HG03139 (cell line): ENCODE measurements at regions not wholly inside any gene's neighbourhood (a gene's known extent, or its start where the extent isn't known, plus 50 kb on each side); places are given as distances from the start of the nearest gene placed in this dataset.
"Not testable (repeated sequence)": the region's sequence is repeated elsewhere in the genome, so short reads cannot be mapped to it uniquely, and the experiment has no call there.

Experiments used
- ATAC-seq: cut with Tn5 transposase; IDR thresholded peaks from one replicate; pipeline ENCODE4 v1.9.1; 2021; ENCODE audit not compliant: unreplicated experiment

DNA sequence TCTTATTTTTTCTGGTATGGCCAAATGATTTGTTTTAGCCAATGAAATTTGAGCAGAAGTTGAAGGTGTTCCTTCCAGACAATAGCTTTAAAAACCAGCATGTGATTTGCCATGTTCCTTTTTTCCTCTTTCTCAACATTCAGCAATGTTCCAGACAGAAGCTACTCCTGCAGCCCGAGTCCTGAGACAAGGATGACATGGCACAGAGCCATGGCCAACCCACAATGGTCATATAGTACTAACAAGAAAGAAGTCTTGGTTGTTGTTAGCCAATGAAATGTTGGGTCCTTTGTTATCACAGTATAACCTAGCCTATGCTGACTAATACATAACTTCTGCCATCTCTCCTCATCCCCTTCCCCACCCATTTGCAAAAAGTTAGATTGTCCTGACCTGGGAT is 211.1 kb upstream of the STT3B start:
- ATAC-seq = no peak

DNA sequence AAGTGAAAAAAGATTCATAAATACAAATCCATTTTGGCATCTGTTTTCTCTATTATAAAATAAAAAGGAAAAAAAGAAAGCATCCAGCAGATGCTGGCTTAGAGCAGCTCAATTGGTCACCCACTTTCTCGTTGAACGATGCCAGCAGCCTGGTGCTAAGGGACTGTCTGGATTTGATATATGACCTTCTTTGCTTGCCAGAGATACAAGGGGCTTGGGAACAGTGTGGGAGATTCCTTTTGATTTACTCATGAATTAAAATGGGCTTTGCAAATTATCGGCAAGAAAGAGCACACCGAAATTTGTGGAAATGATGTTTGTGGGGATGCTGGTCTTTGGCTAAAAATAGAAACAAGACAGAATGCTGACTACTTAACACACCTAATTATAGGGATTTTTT is 210.3 kb upstream of the STT3B start:
- ATAC-seq = no peak

DNA sequence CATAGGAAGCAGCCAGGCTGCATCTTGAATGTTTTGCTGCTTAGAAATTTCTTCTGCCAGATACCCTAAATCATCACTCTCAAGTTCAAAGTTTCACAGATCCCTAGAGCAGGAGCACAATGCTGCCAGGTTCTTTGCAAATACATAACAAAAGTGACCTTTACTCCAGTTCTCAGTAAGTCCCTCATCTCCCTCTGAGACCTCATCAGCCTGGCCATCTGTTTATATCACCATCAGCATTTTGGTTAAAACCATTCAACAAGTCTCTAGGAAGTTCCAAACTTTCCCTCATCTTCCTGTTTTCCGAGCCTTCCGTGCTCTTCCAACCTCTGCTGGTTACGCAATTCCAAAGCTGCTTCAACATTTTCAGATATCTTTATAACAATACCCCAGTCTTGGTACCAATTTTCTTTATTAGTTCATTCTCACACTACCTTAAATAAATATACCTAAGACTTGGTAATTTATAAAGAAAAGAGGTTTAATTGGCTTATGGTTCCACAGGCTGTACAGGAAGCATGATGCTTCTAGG is 204.8 kb upstream of the STT3B start:
- ATAC-seq = not testable (repeated sequence)

DNA sequence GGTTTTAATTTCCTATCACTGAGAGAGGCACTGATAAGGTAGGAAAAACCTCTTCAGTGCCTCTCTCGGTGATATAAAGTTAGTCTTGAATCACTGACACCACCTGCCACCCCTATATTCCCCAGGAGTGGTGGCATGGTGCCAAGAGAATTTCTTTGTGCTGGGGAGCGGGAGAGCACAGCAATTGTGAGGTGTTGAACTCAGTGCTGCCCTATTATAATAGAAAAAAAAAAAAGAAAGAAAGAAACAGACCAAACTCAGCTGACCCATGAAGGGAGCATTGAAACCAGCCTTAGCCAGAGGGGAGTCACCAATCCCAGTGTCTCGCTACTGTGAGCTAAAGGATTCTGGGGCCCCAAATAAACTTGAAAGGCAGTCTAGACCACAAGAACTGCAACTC is 201.4 kb upstream of the STT3B start:
- no peak for ATAC-seq

DNA sequence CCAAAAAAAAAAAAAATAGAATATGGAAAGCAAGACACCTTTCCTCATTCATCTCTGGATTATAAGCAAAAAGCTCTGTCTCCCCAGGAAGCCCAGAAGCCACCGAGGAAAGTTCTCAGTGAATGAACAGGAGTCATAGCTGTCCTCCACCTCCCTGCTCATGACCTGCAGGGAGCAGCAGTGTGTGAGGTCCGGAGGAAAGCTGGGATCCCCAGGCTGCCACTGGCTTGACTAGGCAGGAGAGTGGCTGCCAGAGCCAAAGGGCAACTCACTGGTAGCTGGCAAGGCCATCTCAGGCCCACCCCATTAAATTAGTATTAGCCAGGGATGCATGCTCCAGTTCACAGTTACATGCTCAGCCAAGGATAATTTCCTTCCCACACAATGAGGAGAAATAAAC is 191.6 kb upstream of the STT3B start:
- no peak for ATAC-seq

DNA sequence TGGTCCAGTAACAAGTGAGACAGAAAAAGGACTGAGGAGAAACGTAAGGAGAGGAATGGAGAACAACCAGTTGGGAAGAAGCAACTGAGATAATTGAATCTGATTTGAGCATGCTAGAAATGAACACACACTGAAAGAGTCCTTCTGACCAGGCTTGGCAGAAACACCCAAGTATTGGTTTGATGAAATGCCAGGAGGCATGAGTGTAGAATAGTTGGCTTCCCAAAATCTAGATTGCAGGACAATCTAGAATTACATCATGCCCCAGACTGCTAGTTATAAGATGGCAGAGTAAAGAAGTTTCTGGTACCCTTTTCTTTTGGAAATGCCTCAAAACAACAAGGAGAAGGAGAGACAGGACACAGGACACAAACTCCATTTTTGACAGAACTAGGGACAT is 189.7 kb upstream of the STT3B start:
- ATAC-seq = no peak

DNA sequence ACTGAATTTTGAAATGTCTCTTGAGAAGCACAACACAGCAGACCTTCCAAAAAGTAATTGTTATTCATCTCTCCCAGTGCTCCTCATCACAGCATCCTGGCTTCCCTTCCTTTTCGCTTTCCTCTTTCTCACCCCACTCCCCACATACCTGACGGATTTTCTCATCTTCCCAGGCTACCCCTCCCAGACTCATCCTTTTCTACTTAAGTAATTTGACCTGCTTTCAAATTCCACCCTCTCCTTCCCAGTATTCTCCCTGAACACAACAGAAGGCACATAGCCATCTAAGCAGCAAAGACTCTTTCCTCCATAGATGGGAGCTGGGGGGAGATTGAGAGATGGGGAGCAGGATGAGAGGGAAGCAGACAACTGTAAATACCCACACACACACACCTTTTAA is 187.1 kb upstream of the STT3B start:
- no peak for ATAC-seq

DNA sequence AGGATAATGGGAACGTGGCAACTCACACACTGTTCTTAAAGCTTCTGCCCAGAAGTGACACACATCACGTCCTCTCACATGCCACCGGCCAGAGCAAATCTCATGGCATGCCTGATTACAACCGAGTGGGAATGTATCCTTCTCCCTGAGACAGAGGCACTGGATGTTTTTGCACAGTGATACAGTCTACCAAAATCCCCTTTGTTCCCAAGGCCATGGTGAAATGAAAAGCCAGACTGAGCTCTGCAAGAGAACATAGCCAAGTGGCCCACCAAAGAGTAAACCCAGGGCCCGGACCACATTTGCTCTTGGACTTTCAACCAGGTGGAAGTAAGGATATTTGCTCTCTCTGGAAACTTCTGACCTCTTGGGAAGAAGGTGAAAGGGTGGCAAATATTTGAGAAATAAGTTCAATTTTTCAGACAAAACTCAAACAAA is 186.2 kb upstream of the STT3B start:
- no peak for ATAC-seq

DNA sequence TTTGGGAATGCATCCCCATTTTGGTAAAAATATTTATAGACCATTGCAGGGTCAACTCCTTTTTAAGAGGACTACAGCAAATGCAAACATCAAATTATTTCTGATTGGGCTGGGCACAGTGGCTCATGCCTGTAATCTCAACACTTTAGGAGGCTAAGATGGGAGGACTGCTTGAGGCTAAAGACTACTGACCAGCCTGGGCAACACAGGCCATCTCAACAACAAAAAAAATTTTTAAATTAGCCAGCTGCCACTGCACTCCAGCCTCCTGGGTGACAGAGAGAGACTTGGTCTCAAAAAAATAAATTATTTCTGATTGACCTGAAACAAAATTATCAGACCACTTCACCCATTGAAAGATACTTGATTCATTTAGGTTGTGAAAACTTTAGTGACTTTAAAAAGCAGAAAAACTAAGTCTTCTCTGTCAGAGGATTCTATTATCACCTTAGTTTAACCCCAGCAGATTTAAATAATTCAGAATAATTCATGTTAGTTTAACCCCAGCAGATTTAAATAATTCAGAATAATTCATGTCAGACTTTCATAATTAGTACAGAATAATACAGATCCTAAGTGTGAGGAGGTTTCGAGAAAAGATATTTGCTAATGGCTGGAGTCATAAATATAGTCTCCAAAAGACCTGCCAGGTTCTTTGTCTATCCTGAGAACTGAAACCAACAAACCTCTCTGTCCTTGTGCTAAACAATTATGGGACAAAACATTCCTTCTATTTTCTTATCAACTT is 183.6 kb upstream of the STT3B start:
- ATAC-seq = no peak

DNA sequence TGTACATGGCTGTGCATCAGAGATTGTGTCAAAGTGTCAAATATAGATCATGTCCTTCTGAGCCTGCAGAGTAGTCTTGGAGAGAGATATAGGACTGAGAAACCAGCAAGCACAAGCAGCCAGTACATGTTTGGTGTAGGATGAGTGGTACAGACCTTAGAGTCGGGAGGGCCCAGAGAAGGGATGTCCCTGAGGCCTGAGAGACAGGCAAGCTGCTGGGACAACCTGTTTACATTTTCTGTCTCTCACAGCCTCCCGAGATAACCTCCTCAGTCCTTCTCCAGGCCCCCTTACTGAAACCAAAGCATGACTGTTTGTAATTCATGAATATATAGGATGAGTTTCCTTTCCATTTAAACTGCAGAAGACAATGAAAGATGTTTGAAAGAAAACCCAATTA is 182.4 kb upstream of the STT3B start:
- no peak for ATAC-seq

DNA sequence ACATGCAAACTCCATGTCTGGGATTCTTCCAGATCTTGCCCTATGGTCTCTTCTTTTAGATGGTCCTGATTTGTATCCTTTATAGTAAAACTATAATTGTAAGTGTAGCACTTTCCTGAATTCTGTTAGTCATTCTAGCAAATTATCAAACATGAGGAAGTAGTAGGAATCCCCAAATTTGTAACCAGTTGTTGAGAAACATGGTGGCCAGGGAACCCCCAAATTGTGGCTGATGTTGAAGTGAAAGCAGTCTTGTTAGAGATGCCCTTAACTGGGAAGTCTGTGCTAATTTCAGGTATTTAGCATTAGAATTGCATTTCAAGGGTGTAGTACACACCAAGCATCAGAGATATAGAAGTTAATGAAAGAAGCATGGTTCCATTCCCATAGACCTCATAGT is 180.4 kb upstream of the STT3B start:
- no peak for ATAC-seq

DNA sequence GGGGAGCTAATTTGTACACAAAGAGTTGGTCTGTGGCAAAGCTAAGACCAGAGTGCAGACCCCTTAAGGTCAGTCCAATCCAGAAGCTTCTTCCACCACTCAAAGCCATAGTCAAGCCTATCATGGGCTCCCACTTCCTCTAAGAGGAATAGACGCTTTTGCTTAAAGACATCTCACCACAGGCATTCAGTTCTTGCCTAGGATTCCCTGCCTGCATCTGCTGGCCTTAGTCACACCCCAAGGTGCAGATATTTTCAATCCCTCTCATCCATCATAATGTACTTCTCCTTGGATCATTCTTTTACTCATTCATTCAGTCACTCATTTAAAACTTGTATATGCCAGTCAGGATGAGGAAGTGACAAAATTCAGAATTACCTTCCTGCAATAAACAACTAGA is 179.6 kb upstream of the STT3B start:
- ATAC-seq = no peak

DNA sequence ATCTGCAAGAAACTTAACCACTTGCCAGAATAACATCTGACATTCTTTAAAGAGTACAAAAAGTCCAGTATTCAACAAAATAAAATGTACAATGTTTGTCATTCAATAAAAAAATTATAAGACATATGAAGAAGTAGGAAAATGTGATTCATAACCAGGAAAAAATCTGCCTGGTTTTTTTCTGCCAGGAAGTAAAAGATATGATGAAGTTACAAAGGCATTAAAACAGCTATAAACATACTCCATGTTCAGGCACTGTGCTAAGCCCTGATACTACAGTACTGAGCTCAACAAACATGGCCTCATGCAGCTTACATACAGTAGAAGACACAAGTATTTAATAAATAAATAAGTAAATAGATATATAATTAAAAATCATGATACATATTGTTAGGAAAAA is 178.4 kb upstream of the STT3B start:
- no peak for ATAC-seq

DNA sequence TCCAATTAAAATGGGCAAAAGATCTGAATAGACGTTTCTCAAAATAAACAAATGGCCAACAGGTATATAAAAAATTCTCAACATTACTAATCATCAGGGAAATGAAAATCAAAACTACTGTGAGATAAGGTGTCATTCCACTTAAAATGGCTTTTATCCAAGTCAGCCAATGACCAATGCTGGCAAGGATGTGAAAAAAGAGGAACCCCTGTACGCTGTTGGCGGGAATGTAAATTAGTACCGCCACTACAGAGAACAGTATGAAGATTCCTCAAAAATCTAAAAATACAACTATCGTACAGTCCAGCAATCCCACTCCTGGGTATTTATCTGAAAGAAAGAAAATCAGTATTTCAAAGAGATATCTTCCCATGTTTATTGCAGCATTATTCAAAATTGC is 176.9 kb upstream of the STT3B start:
- ATAC-seq = no peak

DNA sequence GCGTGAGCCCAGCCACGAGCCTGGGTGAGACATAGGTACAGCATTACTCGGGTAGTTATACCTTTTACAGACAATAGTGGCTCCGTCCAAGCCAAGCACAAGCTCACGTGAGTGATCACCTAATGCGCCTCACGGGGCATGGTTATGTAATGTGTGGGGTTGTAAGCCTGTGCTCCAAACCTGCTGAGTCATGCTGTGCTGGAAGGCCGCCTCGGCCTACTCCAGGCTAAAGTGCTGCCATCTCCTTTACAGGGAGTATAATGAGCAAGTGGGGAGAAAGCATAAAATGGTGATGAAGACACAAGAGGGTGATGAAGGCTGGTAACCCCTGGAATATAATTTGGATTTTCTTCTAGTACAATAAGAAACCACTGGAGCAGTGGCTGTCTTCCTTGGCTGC is 175.8 kb upstream of the STT3B start:
- ATAC-seq = no peak

DNA sequence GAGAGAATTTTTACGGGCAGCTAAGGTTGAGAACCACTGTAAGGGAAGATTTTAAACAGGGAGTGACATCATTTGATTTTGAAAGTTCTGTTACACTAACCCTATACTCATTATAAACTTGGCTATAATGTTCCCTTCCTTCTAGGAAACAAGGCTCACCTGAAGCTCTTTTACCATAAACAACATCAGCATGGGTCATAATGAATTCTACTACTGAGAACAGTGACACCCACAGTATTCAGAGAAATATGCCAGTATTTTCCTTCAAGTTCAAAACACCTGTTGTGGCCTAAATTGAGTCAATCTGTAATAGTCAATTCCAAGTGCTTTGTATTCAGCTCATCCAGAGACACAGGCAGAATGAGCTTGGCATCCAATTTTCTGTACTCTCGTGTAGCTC is 175.3 kb upstream of the STT3B start:
- ATAC-seq = no peak

DNA sequence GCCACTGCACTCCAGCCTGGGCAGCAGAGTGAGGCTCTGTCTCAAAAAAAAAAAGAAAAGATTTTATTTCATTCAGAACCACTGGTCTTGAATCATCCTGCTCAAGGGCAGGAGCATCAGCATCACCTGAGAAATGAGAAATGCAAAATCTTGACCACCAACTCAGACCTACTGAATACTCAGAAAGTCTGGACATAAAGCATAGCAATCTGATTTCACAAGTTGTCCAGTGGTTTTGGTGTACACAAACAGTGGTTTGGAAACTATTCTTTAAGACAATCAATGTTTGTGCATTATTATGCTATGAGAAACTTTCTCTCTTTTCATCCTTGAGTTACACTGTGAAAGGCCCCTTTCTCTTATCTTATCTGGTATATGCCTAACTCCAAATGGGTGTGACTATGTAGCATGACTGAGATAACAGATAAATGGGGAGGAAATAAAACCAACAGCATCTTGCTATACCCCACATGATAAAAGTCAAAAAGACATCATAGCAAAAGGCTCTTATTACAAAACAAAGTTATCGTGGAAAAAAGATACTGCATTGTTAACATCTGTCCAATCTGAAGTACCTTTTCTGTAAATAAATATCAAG is 174.2 kb upstream of the STT3B start:
- ATAC-seq = no peak

DNA sequence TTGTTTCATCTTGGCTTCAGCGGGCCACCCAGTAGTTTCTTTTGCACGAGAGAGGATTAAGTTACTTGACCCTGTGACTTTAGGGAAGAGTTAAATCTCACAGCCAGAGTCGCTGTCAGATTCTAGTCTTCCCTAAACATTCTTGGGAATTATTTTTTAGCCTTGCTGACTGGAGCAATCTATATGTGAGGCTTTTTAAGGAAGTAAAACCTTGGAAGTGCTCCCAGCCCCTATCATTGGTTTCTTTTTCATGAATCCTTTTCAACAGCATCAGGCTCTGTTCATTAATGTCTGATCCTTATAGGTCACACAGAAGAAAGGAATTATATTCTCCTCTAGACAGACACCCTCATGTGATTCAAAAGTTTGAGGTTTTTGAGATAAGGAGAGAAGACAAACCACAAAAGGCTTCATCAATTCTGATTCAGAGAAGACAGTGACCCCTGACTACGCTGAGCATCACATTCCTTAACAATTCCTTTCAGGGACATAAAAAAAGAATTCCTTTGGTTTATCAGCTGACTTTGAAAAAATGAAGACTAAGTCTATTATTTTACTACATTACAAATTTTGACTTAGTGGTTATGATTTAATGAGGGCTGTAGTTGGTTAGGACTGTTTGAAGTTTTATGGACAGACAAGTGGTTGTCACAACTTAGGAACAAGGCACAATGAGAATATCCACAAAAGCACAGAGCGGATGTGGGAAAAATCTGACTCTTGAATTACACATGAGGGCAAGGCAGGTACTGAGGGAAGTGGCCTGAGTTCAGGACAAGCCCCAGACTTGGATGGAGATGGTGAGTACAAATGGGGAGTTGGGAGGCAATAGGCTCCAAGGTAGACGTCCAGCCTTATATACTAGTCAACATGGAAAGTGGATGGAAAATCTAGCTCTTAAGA is 171.1 kb upstream of the STT3B start:
- no peak for ATAC-seq

DNA sequence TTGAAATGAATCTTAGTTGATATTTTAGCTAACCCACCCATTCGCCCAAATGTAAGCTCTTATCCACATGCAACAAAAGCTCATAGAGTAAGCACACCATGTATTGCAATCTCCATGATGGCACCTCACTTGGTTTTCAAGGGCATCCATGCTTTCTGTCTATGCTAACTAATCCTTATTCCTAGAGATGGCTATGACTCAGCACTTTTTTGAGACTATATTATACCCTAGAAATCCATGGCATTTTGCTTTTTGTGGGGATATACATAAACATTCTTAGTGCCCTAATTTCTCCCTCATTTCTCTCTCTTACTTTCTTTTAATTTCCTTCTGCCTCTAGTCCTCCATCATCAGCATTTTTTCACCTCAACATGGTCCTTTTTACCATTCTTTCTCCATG is 168.5 kb upstream of the STT3B start:
- no peak for ATAC-seq

DNA sequence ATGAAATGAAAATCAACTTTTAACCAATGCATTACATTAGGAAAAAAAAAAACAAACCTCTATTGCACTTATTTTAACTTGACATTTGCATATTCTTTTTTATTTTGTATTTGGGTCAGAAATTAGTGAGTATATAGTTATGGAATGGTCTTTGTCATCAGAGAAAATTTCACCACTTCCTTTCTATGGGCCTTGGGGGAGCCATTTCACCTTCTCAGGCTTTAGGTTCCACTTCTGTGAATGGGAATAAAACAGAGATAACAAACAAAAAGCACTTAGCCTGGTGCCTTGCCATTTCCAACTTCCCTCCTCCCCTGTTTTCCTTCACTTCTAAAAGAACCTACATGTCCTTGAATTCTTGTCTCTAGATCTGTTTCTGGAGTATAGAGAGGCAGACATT is 168.0 kb upstream of the STT3B start:
- ATAC-seq = no peak

DNA sequence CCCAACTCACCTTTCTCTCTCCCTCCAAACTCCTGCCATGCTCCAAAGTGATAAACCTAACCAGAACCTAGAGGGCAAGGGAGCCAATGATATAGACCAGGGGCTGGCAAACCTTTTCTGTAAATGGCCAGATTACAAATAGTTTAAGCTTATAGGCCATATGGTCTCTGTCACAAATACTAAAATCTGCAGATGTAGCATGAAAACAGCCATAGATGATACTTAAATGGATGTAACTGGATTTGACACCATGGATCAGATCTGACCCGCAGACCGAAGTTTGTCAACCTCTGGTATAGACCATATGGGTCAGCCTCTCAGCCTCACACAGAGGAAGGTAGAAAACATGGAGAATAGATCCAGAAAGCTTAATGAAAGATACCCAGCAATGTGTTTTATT is 165.2 kb upstream of the STT3B start:
- ATAC-seq = no peak
